Adipocyte (in vitro differentiated cells): ENCODE measurements at regions not wholly inside any gene's neighbourhood (a gene's known extent, or its start where the extent isn't known, plus 50 kb on each side); places are given as distances from the start of the nearest gene placed in this dataset.

Experiments used
- DNase-seq: peaks from one replicate; pipeline ENCODE4 v3.0.0-alpha.2; 2015; ENCODE audit warnings: low read depth
- H3K27me3 ChIP-seq: replicated peaks from 2 replicates; pipeline ENCODE4 v1.7.0; 2013; ENCODE audit warnings: mild to moderate bottlenecking, low read length, moderate library complexity; ENCODE audit not compliant: control insufficient read depth, insufficient read depth
- H3K36me3 ChIP-seq: 2 replicates; pipeline ENCODE4 v1.7.0; 2013; ENCODE audit warnings: low read length, mild to moderate bottlenecking, moderate library complexity; ENCODE audit not compliant: control insufficient read depth, insufficient read depth, severe bottlenecking
- H3K4me1 ChIP-seq: 2 replicates; pipeline ENCODE4 v1.7.0; 2013; ENCODE audit warnings: mild to moderate bottlenecking, low read length, moderate library complexity; ENCODE audit not compliant: control insufficient read depth, insufficient read depth
- H3K4me3 ChIP-seq: 2 replicates; pipeline ENCODE4 v1.7.0; 2013; ENCODE audit warnings: mild to moderate bottlenecking, low read length, moderate library complexity
- H3K9ac ChIP-seq: 2 replicates; pipeline ENCODE4 v1.7.0; 2013; ENCODE audit warnings: mild to moderate bottlenecking, low read length, moderate library complexity
- H3K9me3 ChIP-seq: 2 replicates; pipeline ENCODE4 v1.7.0; 2013; ENCODE audit warnings: mild to moderate bottlenecking, low read length, moderate library complexity; ENCODE audit not compliant: control insufficient read depth

GRCh38 chr2:204237416-204237815 lies 300.9 kb downstream of the ICOS start:
- DNase-seq: no peak
- Histone ChIP-seq H3K4me1 (peaks cover 7% of the 10 kb centered on the region), H3K4me3 (no peak overlapping the region), H3K9me3 (peaks cover 4% of the 10 kb centered on the region), H3K36me3 (no peaks in the 10 kb centered on the region), H3K27me3 (no peaks in the 10 kb centered on the region), H3K9ac (no peak overlapping the region)

- H3K36me3 ChIP-seq: no peaks in the 10 kb centered on the region
- no peak overlapping the region for H3K4me3 ChIP-seq
- no peaks in the 10 kb centered on the region for H3K27me3 ChIP-seq
- peaks cover 4% of the 10 kb centered on the region for H3K9me3 ChIP-seq
- no peak overlapping the region for H3K9ac ChIP-seq
- H3K4me1 ChIP-seq: peaks cover 7% of the 10 kb centered on the region
- no peak for DNase-seq
These were observed 303.0 kb downstream of the ICOS start for GRCh38 chr2:204239411-204240165.

GRCh38 chr2:204240961-204241360 lies 304.3 kb upstream of the PARD3B start:
- Histone ChIP-seq H3K27me3 (no peaks in the 10 kb centered on the region), H3K9ac (no peak overlapping the region), H3K36me3 (no peaks in the 10 kb centered on the region), H3K4me3 (no peak overlapping the region), H3K4me1 (no peaks in the 10 kb centered on the region), H3K9me3 (no peaks in the 10 kb centered on the region)
- no peak for DNase-seq

GRCh38 chr2:204249437-204249836 lies 295.8 kb upstream of the PARD3B start:
- Histone ChIP-seq H3K27me3 (peaks cover 13% of the 10 kb centered on the region), H3K9me3 (no peaks in the 10 kb centered on the region), H3K9ac (no peak overlapping the region), H3K4me1 (no peaks in the 10 kb centered on the region), H3K36me3 (no peaks in the 10 kb centered on the region), H3K4me3 (no peak overlapping the region)
- DNase-seq: no peak

GRCh38 chr2:204250692-204251091 lies 294.6 kb upstream of the PARD3B start:
- H3K4me1 ChIP-seq: no peaks in the 10 kb centered on the region
- no peaks in the 10 kb centered on the region for H3K9me3 ChIP-seq
- no peak overlapping the region for H3K4me3 ChIP-seq
- no peak overlapping the region for H3K9ac ChIP-seq
- DNase-seq: no peak
- no peaks in the 10 kb centered on the region for H3K36me3 ChIP-seq
- peaks cover 13% of the 10 kb centered on the region for H3K27me3 ChIP-seq

- Histone ChIP-seq H3K4me3 (no peak overlapping the region), H3K36me3 (no peaks in the 10 kb centered on the region), H3K27me3 (peaks cover 13% of the 10 kb centered on the region), H3K9me3 (no peaks in the 10 kb centered on the region), H3K4me1 (no peaks in the 10 kb centered on the region), H3K9ac (no peak overlapping the region)
- DNase-seq: no peak
These were observed 293.9 kb upstream of the PARD3B start for GRCh38 chr2:204251158-204251997.

GRCh38 chr2:204251998-204252376 lies 293.3 kb upstream of the PARD3B start:
- no peak for DNase-seq
- Histone ChIP-seq H3K9me3 (no peaks in the 10 kb centered on the region), H3K9ac (no peak overlapping the region), H3K27me3 (peaks cover 13% of the 10 kb centered on the region), H3K36me3 (no peaks in the 10 kb centered on the region), H3K4me3 (no peak overlapping the region), H3K4me1 (peaks cover 5% of the 10 kb centered on the region)

- H3K27me3 ChIP-seq: peaks cover 13% of the 10 kb centered on the region
- H3K36me3 ChIP-seq: no peaks in the 10 kb centered on the region
- H3K9ac ChIP-seq: no peak overlapping the region
- DNase-seq: no peak
- no peaks in the 10 kb centered on the region for H3K9me3 ChIP-seq
- no peak overlapping the region for H3K4me3 ChIP-seq
- peaks cover 12% of the 10 kb centered on the region for H3K4me1 ChIP-seq
These were observed 290.2 kb upstream of the PARD3B start for GRCh38 chr2:204255071-204255470.

- Histone ChIP-seq H3K9ac (no peak overlapping the region), H3K36me3 (no peaks in the 10 kb centered on the region), H3K27me3 (peaks cover 13% of the 10 kb centered on the region), H3K4me3 (no peak overlapping the region), H3K9me3 (no peaks in the 10 kb centered on the region), H3K4me1 (peaks cover 15% of the 10 kb centered on the region)
- DNase-seq: peak; percentile 49
These were observed 289.7 kb upstream of the PARD3B start for GRCh38 chr2:204255526-204255925.

GRCh38 chr2:204257781-204258180 lies 287.5 kb upstream of the PARD3B start:
- DNase-seq: no peak
- Histone ChIP-seq H3K36me3 (no peaks in the 10 kb centered on the region), H3K4me3 (no peak overlapping the region), H3K9me3 (no peaks in the 10 kb centered on the region), H3K27me3 (peaks cover 2% of the 10 kb centered on the region), H3K9ac (no peak overlapping the region), H3K4me1 (peaks cover 21% of the 10 kb centered on the region)

- H3K4me1 ChIP-seq: peaks cover 21% of the 10 kb centered on the region
- H3K4me3 ChIP-seq: no peak overlapping the region
- H3K36me3 ChIP-seq: no peaks in the 10 kb centered on the region
- no peaks in the 10 kb centered on the region for H3K27me3 ChIP-seq
- no peak for DNase-seq
- no peaks in the 10 kb centered on the region for H3K9me3 ChIP-seq
- H3K9ac ChIP-seq: no peak overlapping the region
These were observed 286.4 kb upstream of the PARD3B start for GRCh38 chr2:204258890-204259289.
